GM12878 (cell line): ENCODE measurements at regions not wholly inside any gene's neighbourhood (a gene's known extent, or its start where the extent isn't known, plus 50 kb on each side); places are given as distances from the start of the nearest gene placed in this dataset.

Experiments used
- FOS ChIP-seq: IDR thresholded peaks from 3 replicates; pipeline ENCODE4 v1.6.1; 2011; ENCODE audit warnings: borderline replicate concordance; ENCODE audit not compliant: insufficient read length; ENCODE audit errors: extremely low read depth
- POLR2A ChIP-seq: IDR thresholded peaks from 2 replicates; pipeline ENCODE4 v1.6.1; 2011; ENCODE audit warnings: low read depth, mild to moderate bottlenecking, low read length
- RAD51 ChIP-seq: fragments of 450-650 bp; IDR thresholded peaks from 2 replicates; pipeline ENCODE4 v1.6.1; 2016; ENCODE audit warnings: moderate library complexity, mild to moderate bottlenecking, inconsistent platforms
- RELA ChIP-seq: fragments of 450-650 bp; IDR thresholded peaks from 2 replicates; pipeline ENCODE4 v1.8.0; 2014; ENCODE audit warnings: borderline replicate concordance; ENCODE audit not compliant: partially characterized antibody
- REST ChIP-seq: IDR thresholded peaks from 2 replicates; pipeline ENCODE4 v1.6.1; 2012; ENCODE audit warnings: mild to moderate bottlenecking, low read depth, low read length
- SMC3 ChIP-seq: IDR thresholded peaks from 2 replicates; pipeline ENCODE4 v1.6.1; 2011; ENCODE audit warnings: low read length, improper control_type of control experiment, borderline replicate concordance
- USF2 ChIP-seq: IDR thresholded peaks from 2 replicates; pipeline ENCODE4 v1.6.1; 2011; ENCODE audit warnings: low read depth, low read length, improper control_type of control experiment, borderline replicate concordance
- ZNF24 ChIP-seq: fragments of 450-650 bp; IDR thresholded peaks from 2 replicates; pipeline ENCODE4 v1.6.1; 2017; ENCODE audit warnings: antibody characterized with exemption, mild to moderate bottlenecking
- TF ChIP-seq, protein P1 (sequence below), 3 experiments: IDR thresholded peaks in 2 of 3; conservative IDR thresholded peaks in 1 of 3; 2 replicates each; pipeline ENCODE4 v1.5.1; 2011; ENCODE audit warnings: low read depth in 3 of 3, low read length in 3 of 3, mild to moderate bottlenecking in 3 of 3, control low read depth in 2 of 3, moderate library complexity in 2 of 3, inconsistent platforms in 1 of 3, mixed read lengths in 1 of 3; ENCODE audit not compliant: control insufficient read depth in 2 of 3, insufficient read depth in 1 of 3; ENCODE audit errors: extremely low read depth in 1 of 3

DNA sequence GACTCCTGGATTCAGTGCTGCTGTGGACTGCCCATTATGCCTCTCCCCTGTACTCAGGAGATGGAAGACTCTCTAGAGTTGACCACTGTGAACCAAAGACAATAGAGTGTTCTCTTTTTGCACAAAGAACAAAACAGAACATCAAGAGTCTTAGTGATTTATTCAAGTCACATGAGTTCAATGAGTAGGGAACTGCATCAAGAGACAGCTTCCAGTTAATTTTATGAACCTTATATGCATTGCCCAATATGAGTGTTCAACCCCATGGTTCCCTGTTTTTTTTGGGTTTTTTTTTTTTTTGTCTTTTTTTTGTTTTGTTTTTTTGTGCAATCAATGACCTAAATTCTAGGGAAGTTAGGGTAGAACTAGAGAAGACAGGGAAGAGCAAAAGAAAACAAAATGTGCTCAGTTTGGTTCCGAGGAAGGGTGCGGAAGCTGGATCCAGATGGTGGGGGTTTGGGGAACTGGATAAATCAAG, 224.3 kb downstream of the MAFB start:
- no peak for TF ChIP-seq RELA
- no peak for TF ChIP-seq USF2
- TF ChIP-seq, protein P1, sequence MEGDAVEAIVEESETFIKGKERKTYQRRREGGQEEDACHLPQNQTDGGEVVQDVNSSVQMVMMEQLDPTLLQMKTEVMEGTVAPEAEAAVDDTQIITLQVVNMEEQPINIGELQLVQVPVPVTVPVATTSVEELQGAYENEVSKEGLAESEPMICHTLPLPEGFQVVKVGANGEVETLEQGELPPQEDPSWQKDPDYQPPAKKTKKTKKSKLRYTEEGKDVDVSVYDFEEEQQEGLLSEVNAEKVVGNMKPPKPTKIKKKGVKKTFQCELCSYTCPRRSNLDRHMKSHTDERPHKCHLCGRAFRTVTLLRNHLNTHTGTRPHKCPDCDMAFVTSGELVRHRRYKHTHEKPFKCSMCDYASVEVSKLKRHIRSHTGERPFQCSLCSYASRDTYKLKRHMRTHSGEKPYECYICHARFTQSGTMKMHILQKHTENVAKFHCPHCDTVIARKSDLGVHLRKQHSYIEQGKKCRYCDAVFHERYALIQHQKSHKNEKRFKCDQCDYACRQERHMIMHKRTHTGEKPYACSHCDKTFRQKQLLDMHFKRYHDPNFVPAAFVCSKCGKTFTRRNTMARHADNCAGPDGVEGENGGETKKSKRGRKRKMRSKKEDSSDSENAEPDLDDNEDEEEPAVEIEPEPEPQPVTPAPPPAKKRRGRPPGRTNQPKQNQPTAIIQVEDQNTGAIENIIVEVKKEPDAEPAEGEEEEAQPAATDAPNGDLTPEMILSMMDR (IDR thresholded peaks at IDR 0.05 in 2 of 3, conservative IDR thresholded peaks at IDR 0.05 in 1 of 3; ENCODE audit: control insufficient read depth in 2 of 3, extremely low read depth in 1 of 3, insufficient read depth in 1 of 3, low read depth in 3 of 3, low read length in 3 of 3) = no peak
- no peak for TF ChIP-seq FOS
- TF ChIP-seq RAD51 = no peak
- TF ChIP-seq ZNF24 = no peak
- TF ChIP-seq REST = no peak
- TF ChIP-seq SMC3 = no peak
- no peak for TF ChIP-seq POLR2A
